GM23338 (cell line): ENCODE measurements at regions not wholly inside any gene's neighbourhood (a gene's known extent, or its start where the extent isn't known, plus 50 kb on each side); places are given as distances from the start of the nearest gene placed in this dataset.
A peak's percentile ranks its signal among the peaks of the same experiment; 100 is the strongest.

ENCODE experiments used
- ATAC-seq: fragments of 200-7000 bp; cut with Tn5 transposase; 3 replicates; pipeline ENCODE4 v1.9.1; 2020
- DNase-seq: peaks from one replicate; pipeline ENCODE4 v3.0.0-alpha.2; 2015; ENCODE audit warnings: low spot score
- H2AFZ ChIP-seq: fragments of 200-600 bp; sonication (generic); 2 replicates; pipeline ENCODE4 v1.8.0; 2016; ENCODE audit warnings: antibody characterized with exemption, mild to moderate bottlenecking, moderate library complexity
- H3F3A ChIP-seq: fragments of 200-600 bp; sonication (generic); replicated peaks from 2 replicates; pipeline ENCODE4 v1.8.0; 2017; ENCODE audit warnings: antibody characterized with exemption, mixed run types, low read depth
- H3K27ac ChIP-seq: fragments of 200-600 bp; sonication (generic); 2 replicates; pipeline ENCODE4 v1.6.1; 2016; ENCODE audit warnings: low read depth
- H3K27me3 ChIP-seq: fragments of 200-600 bp; sonication (generic); 2 replicates; pipeline ENCODE4 v1.8.0; 2016; ENCODE audit warnings: mild to moderate bottlenecking, mixed run types, moderate library complexity; ENCODE audit not compliant: insufficient read depth
- H3K36me3 ChIP-seq: fragments of 200-600 bp; sonication (generic); 2 replicates; pipeline ENCODE4 v1.8.0; 2016; ENCODE audit warnings: mild to moderate bottlenecking; ENCODE audit not compliant: insufficient read depth
- H3K4me1 ChIP-seq: fragments of 200-600 bp; sonication (generic); 2 replicates; pipeline ENCODE4 v1.8.0; 2016; ENCODE audit warnings: mild to moderate bottlenecking, moderate library complexity; ENCODE audit not compliant: insufficient read depth
- H3K4me2 ChIP-seq: fragments of 200-600 bp; sonication (generic); 2 replicates; pipeline ENCODE4 v1.7.1; 2017; ENCODE audit warnings: mixed run types
- H3K4me3 ChIP-seq: fragments of 200-600 bp; sonication (generic); 2 replicates; pipeline ENCODE4 v1.6.1; 2016; ENCODE audit warnings: mixed run types
- H3K79me2 ChIP-seq: fragments of 200-600 bp; sonication (generic); replicated peaks from 2 replicates; pipeline ENCODE4 v1.8.0; 2017; ENCODE audit warnings: mild to moderate bottlenecking; ENCODE audit not compliant: insufficient read depth
- H3K9me2 ChIP-seq: fragments of 200-600 bp; sonication (generic); 2 replicates; pipeline ENCODE4 v1.8.0; 2017; ENCODE audit not compliant: insufficient read depth
- H4K20me1 ChIP-seq: fragments of 200-600 bp; sonication (generic); replicated peaks from 2 replicates; pipeline ENCODE4 v1.8.0; 2017; ENCODE audit warnings: mild to moderate bottlenecking; ENCODE audit not compliant: insufficient read depth
- H3K27ac Mint-ChIP-seq: 2 replicates; pipeline ENCODE4 v1.8.0; 2020; ENCODE audit warnings: inconsistent platforms, mild to moderate bottlenecking, moderate library complexity, mixed read lengths
- H3K27me3 Mint-ChIP-seq: 3 replicates; pipeline ENCODE4 v1.8.0; 2022; ENCODE audit warnings: low read depth, mild to moderate bottlenecking, moderate library complexity, mixed read lengths, inconsistent platforms; ENCODE audit not compliant: insufficient read depth, poor library complexity
- H3K36me3 Mint-ChIP-seq: 3 replicates; pipeline ENCODE4 v1.8.0; 2021; ENCODE audit warnings: low read depth, mild to moderate bottlenecking, inconsistent platforms, moderate library complexity, mixed read lengths
- H3K4me1 Mint-ChIP-seq: 3 replicates; pipeline ENCODE4 v1.8.0; 2020; ENCODE audit warnings: mild to moderate bottlenecking, inconsistent platforms, mixed read lengths
- H3K4me3 Mint-ChIP-seq: 3 replicates; pipeline ENCODE4 v1.8.0; 2021; ENCODE audit warnings: moderate library complexity, mild to moderate bottlenecking, inconsistent platforms, mixed read lengths
- H3K9me3 Mint-ChIP-seq: 3 replicates; pipeline ENCODE4 v1.8.0; 2020; ENCODE audit warnings: moderate library complexity, mild to moderate bottlenecking, inconsistent platforms, mixed read lengths
- CREB1 ChIP-seq: fragments of 250-450 bp; sonication (Bioruptor Pico); IDR thresholded peaks from 2 replicates; pipeline ENCODE4 v1.5.0; 2020; ENCODE audit warnings: low read depth, mild to moderate bottlenecking, moderate library complexity
- EZH2phosphoT487 ChIP-seq: fragments of 200-600 bp; sonication (generic); IDR thresholded peaks from one replicate; pipeline ENCODE4 v1.8.1; 2018; ENCODE audit warnings: antibody characterized with exemption; ENCODE audit not compliant: unreplicated experiment
- NANOG ChIP-seq: IDR thresholded peaks from 2 replicates; pipeline ENCODE4 v1.6.1; 2016; ENCODE audit warnings: antibody characterized with exemption, borderline replicate concordance
- STAT1 ChIP-seq: IDR thresholded peaks from one replicate; pipeline ENCODE4 v1.6.1; 2016; ENCODE audit warnings: antibody characterized with exemption; ENCODE audit not compliant: unreplicated experiment
- ZNF114 ChIP-seq: fragments of 250-450 bp; sonication (Bioruptor Pico); IDR thresholded peaks from 2 replicates; pipeline ENCODE4 v1.5.0; 2020; ENCODE audit warnings: mild to moderate bottlenecking, moderate library complexity
- ZNF462 ChIP-seq: fragments of 250-450 bp; sonication (Bioruptor Pico); IDR thresholded peaks from 2 replicates; pipeline ENCODE4 v1.5.0; 2020; ENCODE audit warnings: mild to moderate bottlenecking, moderate library complexity
- TF ChIP-seq, protein P1 (sequence below): IDR thresholded peaks from one replicate; pipeline ENCODE4 v1.6.1; 2018; ENCODE audit warnings: antibody characterized with exemption; ENCODE audit not compliant: unreplicated experiment
- TF ChIP-seq, protein P2 (sequence below), 2 experiments: fragments of 200-600 bp in 1 of 2; sonication (generic) in 1 of 2; conservative IDR thresholded peaks; 2 replicates each; pipeline versions ENCODE4 v1.5.1 to v1.6.1; 2016 to 2017; ENCODE audit warnings: antibody characterized with exemption in 2 of 2, low read depth in 2 of 2, mild to moderate bottlenecking in 2 of 2, moderate library complexity in 1 of 2

DNA sequence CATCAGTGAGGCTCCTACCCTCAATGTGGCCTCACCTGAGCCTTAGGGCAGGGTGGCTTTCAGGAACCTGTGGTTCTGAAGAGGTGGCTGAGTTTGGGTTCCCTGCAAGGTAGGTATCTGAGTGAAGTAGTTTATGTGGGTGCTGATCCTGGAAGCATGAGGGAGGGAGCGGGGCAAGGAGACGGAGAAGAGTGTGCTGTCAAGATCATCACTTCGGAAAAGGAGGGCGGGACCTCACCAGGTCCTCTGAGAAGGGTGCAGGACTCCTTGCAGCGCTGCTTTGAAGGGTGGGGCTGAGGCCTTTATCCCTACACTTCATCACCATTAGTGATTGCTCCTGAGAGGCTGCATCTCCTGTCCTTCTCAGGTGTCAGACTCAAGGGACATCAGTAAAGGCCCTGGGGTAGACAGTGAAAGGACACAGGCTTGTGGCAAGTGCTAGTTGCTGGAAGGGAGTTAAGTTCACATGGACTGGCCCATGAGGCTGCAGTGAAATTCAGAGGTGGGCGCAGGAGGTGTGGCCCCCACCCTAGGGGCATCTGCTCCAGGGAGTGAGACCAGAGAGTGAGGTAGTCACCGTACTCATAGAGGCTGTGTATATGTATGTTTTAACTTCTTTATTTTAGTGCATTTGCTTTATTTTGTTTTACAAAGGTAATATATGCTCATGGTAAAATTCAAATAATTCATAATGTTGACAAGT lies 57.3 kb upstream of the GALNT2 start:
- H3K36me3 ChIP-seq = no peaks in the 10 kb centered on the region
- Mint-ChIP-seq H3K4me1 (peaks cover 3% of the 10 kb centered on the region; the same call in 2 of the 3 replicates), H3K36me3 (no peaks in the 10 kb centered on the region), H3K4me3 (no peak overlapping the region), H3K27me3 (peaks cover 2% of the 10 kb centered on the region), H3K27ac (no peak overlapping the region), H3K9me3 (no peaks in the 10 kb centered on the region)
- H3K27me3 ChIP-seq = no peaks in the 10 kb centered on the region
- no peaks in the 10 kb centered on the region for H3K79me2 ChIP-seq
- H3F3A ChIP-seq = no peaks in the 10 kb centered on the region
- no peak overlapping the region for H3K4me3 ChIP-seq
- no peak overlapping the region for H3K27ac ChIP-seq
- DNase-seq (no peak), ATAC-seq (no peak)
- TF ChIP-seq NANOG (no peak), ZNF114 (no peak), CREB1 (CRISPR knock-in tag) (no peak), STAT1 (no peak), EZH2phosphoT487 (no peak)
- no peaks in the 10 kb centered on the region for H3K4me1 ChIP-seq
- no peaks in the 10 kb centered on the region for H4K20me1 ChIP-seq
- H3K4me2 ChIP-seq = no peak overlapping the region
- no peak overlapping the region for H2AFZ ChIP-seq
- H3K9me2 ChIP-seq = no peaks in the 10 kb centered on the region

DNA sequence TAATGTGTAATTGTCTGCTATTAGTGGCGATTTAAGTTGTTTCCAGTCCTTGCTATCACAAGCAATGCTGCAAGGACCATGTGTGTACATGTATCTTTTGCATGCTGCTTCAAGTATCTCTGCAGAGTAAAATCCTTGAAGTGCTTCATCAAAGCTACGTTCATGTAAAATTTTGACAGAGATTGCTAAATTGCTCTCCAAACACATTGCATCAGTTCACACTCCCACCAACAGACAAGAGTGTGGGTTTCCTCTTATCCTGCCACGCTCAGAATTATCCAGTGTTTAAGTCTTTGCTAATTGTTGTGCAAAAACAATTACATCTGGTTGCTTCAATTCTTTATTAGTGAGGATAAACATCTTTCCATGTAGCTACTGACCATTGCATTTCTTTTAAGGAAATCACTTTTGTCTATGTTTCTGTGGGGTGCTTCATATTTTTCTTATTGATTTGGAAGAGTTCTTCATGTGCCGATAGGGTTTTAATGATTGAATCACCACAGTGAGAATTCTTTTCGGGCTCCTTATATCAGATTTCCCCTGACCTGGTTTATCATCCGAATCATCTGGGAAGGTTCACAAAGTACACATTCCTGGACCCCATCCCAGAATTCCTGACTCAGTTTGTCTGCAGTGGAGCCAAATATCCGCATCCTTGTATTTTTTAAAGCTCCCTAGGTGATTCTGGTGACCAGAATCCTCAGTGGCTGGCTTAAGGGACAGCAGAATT lies 56.3 kb upstream of the GALNT2 start:
- DNase-seq = no peak
- Histone ChIP-seq H3K9me2 (no peaks in the 10 kb centered on the region), H3K4me3 (no peak overlapping the region), H3K27me3 (no peaks in the 10 kb centered on the region), H4K20me1 (no peaks in the 10 kb centered on the region), H3K4me1 (no peaks in the 10 kb centered on the region), H3F3A (no peaks in the 10 kb centered on the region), H2AFZ (peak overlapping the region; percentile 43), H3K27ac (no peak overlapping the region), H3K79me2 (no peaks in the 10 kb centered on the region), H3K36me3 (no peaks in the 10 kb centered on the region), H3K4me2 (no peak overlapping the region)
- Mint-ChIP-seq H3K4me3 (no peak overlapping the region), H3K9me3 (no peaks in the 10 kb centered on the region), H3K27ac (no peak overlapping the region), H3K27me3 (peaks cover 2% of the 10 kb centered on the region), H3K4me1 (peaks cover 3% of the 10 kb centered on the region; the same call in 2 of the 3 replicates), H3K36me3 (no peaks in the 10 kb centered on the region)
- TF ChIP-seq EZH2phosphoT487 (no peak), NANOG (no peak), ZNF462 (CRISPR knock-in tag) (no peak)
- TF ChIP-seq, protein P1, sequence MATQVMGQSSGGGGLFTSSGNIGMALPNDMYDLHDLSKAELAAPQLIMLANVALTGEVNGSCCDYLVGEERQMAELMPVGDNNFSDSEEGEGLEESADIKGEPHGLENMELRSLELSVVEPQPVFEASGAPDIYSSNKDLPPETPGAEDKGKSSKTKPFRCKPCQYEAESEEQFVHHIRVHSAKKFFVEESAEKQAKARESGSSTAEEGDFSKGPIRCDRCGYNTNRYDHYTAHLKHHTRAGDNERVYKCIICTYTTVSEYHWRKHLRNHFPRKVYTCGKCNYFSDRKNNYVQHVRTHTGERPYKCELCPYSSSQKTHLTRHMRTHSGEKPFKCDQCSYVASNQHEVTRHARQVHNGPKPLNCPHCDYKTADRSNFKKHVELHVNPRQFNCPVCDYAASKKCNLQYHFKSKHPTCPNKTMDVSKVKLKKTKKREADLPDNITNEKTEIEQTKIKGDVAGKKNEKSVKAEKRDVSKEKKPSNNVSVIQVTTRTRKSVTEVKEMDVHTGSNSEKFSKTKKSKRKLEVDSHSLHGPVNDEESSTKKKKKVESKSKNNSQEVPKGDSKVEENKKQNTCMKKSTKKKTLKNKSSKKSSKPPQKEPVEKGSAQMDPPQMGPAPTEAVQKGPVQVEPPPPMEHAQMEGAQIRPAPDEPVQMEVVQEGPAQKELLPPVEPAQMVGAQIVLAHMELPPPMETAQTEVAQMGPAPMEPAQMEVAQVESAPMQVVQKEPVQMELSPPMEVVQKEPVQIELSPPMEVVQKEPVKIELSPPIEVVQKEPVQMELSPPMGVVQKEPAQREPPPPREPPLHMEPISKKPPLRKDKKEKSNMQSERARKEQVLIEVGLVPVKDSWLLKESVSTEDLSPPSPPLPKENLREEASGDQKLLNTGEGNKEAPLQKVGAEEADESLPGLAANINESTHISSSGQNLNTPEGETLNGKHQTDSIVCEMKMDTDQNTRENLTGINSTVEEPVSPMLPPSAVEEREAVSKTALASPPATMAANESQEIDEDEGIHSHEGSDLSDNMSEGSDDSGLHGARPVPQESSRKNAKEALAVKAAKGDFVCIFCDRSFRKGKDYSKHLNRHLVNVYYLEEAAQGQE = no peak
- TF ChIP-seq, protein P2, sequence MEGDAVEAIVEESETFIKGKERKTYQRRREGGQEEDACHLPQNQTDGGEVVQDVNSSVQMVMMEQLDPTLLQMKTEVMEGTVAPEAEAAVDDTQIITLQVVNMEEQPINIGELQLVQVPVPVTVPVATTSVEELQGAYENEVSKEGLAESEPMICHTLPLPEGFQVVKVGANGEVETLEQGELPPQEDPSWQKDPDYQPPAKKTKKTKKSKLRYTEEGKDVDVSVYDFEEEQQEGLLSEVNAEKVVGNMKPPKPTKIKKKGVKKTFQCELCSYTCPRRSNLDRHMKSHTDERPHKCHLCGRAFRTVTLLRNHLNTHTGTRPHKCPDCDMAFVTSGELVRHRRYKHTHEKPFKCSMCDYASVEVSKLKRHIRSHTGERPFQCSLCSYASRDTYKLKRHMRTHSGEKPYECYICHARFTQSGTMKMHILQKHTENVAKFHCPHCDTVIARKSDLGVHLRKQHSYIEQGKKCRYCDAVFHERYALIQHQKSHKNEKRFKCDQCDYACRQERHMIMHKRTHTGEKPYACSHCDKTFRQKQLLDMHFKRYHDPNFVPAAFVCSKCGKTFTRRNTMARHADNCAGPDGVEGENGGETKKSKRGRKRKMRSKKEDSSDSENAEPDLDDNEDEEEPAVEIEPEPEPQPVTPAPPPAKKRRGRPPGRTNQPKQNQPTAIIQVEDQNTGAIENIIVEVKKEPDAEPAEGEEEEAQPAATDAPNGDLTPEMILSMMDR (conservative IDR thresholded peaks at IDR 0.05; ENCODE audit: low read depth in 2 of 2) = no peak
- no peak for ATAC-seq
